ENCODE measurements at regions not wholly inside any gene's neighbourhood (a gene's known extent, or its start where the extent isn't known, plus 50 kb on each side); places are given as distances from the start of the nearest gene placed in this dataset.

DNA sequence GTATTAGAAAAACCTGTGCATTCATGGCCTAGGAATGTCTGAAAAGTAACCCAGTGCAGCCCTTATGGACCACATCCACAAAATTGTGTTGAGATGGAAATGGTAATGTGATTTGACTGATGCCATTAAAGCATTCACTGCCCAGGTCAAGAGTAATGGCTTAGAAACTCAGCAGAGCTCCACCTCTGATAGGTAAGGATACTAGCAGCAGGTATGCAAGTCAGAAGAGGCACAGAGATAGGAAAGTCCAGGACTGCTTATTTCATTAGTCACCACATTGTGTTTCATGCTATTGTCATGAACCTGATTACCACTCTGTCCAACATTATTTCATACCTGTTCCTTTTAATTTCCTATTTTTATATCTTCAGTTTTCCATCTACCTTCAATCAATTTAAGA lies 2042.2 kb downstream of the ARAP2 start:
- TF ChIP-seq GATA2 (IDR thresholded peaks at IDR 0.05; ENCODE audit: low read depth, low read length), result no peak
- TF ChIP-seq GATA3 (IDR thresholded peaks at IDR 0.05; ENCODE audit: low read depth, low read length), result no peak

DNA sequence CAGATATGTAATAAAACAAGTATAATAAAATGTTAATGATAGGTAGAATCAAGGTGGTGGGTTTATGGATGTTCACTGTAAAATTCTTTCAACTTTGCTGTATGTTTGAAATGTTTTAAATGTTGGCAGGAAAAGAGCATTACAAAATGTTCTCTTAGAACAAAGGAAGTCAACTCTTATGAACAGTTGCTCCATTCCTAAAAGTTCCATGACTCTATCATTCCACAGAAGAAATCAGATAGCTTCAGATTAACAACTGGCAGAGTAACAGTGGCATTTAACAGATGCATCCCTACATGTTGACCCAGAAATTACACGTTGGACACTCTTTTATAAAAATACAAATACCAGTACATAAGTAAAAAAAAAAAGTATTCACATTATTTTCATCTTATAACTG lies 2023.7 kb downstream of the ARAP2 start:
- TF ChIP-seq GATA3 (IDR thresholded peaks at IDR 0.05; ENCODE audit: low read depth, low read length) (no peak), GATA2 (IDR thresholded peaks at IDR 0.05; ENCODE audit: low read depth, low read length) (no peak)

DNA sequence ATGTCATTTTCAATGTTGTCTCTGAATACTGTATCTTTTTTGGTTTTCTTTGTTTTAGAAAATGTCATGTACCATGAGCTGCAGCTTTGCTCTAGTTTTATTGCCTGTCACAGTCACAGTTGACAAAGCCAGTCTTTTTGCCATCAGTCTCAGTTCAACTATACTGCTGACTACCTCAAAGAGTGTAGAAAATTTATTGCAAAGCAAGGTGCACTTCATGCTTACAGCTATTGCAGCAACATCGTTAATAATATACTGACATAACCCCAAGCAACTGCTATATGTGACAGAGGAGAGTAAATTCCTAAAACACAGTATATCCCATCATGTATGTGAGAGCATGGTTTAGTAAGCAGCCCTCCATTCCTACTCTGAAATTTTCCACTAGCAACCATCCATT lies 2022.3 kb downstream of the ARAP2 start:
- TF ChIP-seq GATA3 (IDR thresholded peaks at IDR 0.05; ENCODE audit: low read depth, low read length), result no peak
- TF ChIP-seq GATA2 (IDR thresholded peaks at IDR 0.05; ENCODE audit: low read depth, low read length), result no peak

DNA sequence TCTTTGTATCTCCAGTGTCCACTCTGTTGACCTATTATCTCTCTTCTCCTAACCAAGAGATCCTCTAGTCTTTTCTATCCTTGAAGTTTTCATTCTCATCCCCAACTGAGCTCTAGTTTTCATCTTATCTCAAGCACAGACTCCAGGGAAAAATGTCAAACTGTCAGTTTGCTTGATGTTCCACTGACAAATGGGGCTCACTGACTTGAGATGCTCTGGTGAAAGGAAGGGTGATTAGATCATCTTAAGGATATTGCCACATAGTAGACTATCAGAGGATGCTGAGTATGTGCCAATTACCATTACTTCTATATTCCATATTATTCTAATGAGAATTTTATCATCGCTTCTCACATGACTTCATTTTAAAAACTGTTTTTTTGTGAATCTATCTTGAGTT lies 2008.2 kb downstream of the ARAP2 start:
- no peak for TF ChIP-seq GATA3 (IDR thresholded peaks at IDR 0.05; ENCODE audit: low read depth, low read length)
- TF ChIP-seq GATA2 (IDR thresholded peaks at IDR 0.05; ENCODE audit: low read depth, low read length), result no peak

DNA sequence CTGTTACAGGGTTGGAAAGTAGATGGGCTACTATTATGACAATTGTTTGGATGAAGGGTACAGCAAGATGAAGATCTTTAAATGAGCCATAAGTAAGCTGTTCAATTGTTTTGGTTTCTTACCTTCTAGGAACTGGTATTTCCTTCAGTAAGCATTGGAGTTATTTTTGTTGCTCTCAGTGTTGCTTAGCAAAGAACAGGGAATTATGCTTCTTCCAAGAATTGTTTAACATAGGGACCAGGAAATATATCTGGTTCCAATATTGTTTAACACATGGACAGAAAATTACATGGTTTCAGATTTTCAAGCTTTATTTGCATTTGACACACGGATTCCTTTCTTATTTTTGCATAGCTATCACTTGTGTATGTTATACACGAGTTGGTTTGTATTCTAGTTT lies 1999.0 kb downstream of the ARAP2 start:
- TF ChIP-seq GATA3 (IDR thresholded peaks at IDR 0.05; ENCODE audit: low read depth, low read length), result no peak
- no peak for TF ChIP-seq GATA2 (IDR thresholded peaks at IDR 0.05; ENCODE audit: low read depth, low read length)

DNA sequence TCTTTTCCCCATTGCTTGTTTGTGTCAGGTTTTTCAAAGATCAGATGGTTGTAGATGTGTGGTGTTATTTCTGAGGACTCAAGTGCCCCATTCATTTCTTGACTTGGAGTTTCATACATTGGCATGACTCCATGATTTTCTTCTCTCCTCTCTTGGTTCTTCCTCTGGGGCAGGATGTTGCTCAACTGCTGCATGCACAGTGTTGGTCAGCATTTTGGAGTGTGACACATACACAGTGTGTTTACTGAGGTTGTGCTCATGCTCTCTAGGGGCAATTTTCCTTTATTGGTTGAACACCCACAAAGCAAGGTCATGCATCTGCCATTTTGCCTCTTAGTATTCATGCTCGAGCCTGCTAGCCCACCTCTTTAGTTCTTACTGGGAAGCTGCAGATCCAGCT lies 1993.8 kb downstream of the ARAP2 start:
- no peak for TF ChIP-seq GATA3 (IDR thresholded peaks at IDR 0.05; ENCODE audit: low read depth, low read length)
- TF ChIP-seq GATA2 (IDR thresholded peaks at IDR 0.05; ENCODE audit: low read depth, low read length), result no peak

DNA sequence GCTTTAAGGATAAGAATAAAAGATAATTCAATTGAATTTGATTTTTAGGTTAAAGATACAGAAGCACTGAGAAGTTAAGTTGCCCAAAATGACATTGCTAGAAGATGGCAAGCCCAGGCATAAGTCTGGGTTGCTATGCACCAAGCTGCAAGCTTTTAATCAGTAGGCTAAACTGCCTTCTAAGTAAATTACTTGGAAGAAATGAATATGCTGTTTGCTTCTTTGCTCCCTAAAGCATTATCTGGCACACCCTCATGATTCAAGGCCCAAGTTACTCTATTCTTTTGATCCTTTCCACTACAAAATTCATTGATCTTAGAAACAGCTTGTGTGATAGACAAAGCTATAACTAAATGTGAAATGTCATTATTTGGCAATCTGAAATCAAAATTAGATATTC lies 1991.1 kb downstream of the ARAP2 start:
- TF ChIP-seq GATA2 (IDR thresholded peaks at IDR 0.05; ENCODE audit: low read depth, low read length), result no peak
- no peak for TF ChIP-seq GATA3 (IDR thresholded peaks at IDR 0.05; ENCODE audit: low read depth, low read length)

DNA sequence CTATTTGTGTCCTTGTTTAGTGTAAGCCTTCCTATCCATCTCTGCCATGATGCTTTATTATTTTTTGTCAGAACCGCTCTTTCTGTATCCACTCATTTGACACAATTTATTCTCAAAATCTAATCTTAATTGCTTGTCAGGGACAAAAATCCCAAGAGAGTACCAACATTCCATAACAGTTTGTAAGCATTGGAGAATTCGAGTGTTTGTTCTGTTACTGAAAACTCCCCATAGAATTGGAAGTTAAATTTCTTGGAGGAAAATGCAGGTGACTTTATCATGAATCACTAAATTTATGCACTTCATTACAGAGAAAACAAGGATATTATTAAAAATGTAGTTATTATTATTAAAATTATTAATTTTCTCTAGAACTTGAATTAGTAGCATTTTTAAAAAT lies 1986.1 kb downstream of the ARAP2 start:
- TF ChIP-seq GATA3 (IDR thresholded peaks at IDR 0.05; ENCODE audit: low read depth, low read length) (no peak), GATA2 (IDR thresholded peaks at IDR 0.05; ENCODE audit: low read depth, low read length) (no peak)

DNA sequence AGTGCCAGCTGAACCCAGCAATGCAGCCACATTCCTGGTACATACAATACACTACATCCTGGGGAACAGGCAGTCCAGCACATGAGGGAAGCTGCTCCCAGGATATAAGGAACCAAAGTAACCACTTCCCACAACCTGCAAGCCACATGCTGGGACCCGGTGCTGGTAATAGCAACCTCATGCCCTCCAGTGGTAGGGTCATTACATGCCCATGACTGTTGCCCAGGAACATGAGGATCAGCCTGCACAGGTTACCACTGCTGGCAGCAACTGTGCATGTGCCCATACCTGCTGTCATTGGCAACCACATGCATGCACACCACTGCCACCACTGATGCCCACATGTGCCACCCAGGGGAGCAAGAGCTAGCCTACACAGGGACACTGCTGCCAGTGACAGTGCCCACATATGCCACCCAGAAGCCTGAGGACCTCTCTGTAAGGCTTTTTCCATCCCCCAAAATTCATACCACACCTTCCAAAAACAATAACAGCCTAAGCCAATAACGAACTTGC lies 1982.5 kb downstream of the ARAP2 start:
- TF ChIP-seq GATA3 (IDR thresholded peaks at IDR 0.05; ENCODE audit: low read depth, low read length), result no peak
- TF ChIP-seq GATA2 (IDR thresholded peaks at IDR 0.05; ENCODE audit: low read depth, low read length), result no peak

DNA sequence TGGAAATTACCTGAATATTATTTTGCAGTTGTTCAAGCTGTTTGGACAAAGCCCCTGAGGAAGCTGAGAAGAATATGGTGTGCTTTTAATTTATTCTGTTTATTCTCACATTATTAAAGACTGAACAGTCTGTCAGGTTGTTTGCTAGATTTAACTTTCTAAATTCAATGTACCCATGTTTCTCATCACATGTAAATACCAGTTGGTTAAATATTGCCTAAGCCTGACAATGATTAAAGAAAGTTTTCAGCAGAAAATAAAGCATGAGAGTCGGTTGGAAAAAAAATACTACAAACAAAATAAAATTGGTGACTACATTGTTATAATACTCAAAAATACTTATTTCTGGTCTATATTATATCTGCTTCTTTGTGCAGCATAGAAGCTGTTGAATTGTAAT lies 1974.7 kb downstream of the ARAP2 start:
- TF ChIP-seq GATA3 (IDR thresholded peaks at IDR 0.05; ENCODE audit: low read depth, low read length) (no peak), GATA2 (IDR thresholded peaks at IDR 0.05; ENCODE audit: low read depth, low read length) (no peak)

DNA sequence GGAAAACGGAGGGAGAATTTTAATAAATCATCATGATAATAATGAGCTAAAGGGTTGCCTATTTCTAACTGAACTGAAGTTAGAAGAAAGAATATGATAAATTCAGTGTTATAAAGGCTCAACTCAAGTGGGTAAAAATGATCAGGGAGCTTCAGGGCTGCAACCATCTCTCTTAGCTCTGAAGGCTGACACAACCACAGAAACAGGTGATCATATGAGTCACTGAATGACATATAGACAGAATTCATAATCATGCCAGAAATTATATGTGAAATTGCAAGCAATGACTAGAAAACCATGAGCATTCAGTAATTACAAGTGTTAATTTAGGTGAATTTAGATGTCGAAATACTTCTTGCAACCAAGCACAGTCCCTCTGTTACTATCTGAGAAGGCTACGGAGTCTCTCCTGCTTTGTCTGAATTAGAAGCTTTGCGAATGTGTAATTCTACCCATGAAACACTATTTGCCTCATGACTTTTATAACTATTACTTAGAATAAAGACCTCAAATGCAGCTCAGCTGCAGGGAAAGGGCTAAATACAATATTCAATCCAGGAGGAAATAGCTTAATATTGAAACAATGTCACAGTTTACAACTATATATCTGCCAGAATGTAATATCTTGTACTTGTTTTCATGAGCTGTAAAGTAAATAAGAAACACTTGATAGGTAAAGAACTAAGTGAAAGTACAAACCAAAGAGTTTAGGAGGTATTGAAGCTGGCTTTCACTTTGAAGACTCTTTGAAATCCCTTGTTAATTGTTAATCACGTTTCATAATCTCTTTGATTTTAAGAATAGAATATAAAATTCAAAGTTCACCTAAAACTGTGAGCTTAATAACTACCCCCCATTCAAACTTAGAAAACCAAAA lies 1972.6 kb downstream of the ARAP2 start:
- TF ChIP-seq GATA3 (IDR thresholded peaks at IDR 0.05; ENCODE audit: low read depth, low read length), result no peak
- no peak for TF ChIP-seq GATA2 (IDR thresholded peaks at IDR 0.05; ENCODE audit: low read depth, low read length)

DNA sequence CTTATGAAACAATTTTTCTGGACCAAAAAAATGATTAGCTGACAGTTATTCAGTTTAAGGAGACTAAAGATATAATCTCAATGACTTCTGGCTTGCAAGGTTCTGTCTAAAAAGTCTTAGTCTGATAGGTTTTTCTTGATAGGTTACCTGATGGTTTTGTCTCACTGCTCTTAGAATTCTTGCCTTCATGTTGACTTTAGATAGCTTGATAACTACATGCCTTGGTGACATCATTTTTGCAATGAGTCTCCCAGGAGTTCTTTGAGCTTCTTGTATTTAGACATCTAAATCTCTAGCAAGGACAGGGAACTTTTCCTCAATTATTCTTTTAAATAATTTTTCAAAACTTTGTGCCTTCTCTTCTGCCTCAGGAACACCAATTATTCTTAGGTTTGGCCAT lies 1965.3 kb downstream of the ARAP2 start:
- TF ChIP-seq GATA3 (IDR thresholded peaks at IDR 0.05; ENCODE audit: low read depth, low read length) (no peak), GATA2 (IDR thresholded peaks at IDR 0.05; ENCODE audit: low read depth, low read length) (no peak)

DNA sequence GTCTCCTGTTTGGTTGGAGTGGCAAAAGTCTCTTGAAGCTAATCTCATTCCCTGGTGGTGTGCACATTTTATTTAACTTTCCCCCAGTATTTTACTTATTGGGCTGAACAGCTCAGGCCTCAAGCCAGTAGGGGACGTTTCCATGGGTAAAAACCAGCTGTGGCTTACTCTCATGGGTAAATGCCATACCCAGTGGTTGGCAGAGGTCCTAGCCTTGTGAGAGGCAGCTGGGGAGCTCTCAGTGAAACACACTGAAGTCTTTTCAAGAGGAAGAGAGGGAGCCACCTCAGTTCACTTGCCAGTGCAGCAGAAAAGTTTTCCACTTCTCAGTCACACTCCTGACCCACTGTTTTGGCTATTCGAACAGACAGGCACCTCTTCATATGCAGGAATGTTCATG lies 1964.2 kb downstream of the ARAP2 start:
- no peak for TF ChIP-seq GATA2 (IDR thresholded peaks at IDR 0.05; ENCODE audit: low read depth, low read length)
- no peak for TF ChIP-seq GATA3 (IDR thresholded peaks at IDR 0.05; ENCODE audit: low read depth, low read length)

DNA sequence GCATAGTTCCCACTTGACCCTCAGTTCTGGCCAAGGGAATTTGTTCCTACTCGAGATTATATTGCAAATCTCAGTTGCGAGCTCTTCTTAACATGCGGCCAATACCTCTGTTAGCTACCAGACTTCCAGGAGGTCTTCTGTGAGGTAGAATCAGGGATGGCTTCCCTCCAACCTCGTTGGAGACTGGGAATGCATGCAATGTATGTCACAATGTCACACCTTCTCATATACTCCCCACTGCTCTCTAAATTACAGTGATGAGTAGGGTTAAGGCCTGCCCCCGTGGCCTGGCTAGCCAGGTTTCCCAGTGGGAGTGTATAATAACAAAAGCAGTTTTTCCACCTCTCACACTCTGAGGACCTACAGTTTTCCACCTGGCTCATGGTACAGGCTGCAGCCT lies 1962.5 kb downstream of the ARAP2 start:
- TF ChIP-seq GATA3 (IDR thresholded peaks at IDR 0.05; ENCODE audit: low read depth, low read length) (no peak), GATA2 (IDR thresholded peaks at IDR 0.05; ENCODE audit: low read depth, low read length) (no peak)

DNA sequence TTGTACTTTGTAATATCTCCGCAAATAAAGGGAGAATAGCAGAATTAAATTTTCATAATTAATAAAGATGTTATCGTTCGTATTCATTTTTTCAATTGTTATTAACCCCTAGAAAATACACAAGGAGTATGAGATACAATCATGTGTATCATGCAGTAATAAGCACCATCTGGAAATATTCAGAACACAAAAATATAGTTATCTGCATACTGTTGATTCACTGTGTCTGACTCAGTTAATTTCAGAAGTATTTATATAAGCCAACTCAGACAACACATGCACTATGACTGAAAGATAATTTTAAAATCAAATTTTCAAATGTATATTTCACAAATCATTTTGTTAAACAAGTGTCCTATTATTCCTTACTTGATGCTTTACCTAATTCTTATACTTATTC lies 1954.8 kb downstream of the ARAP2 start:
- no peak for TF ChIP-seq GATA3 (IDR thresholded peaks at IDR 0.05; ENCODE audit: low read depth, low read length)
- no peak for TF ChIP-seq GATA2 (IDR thresholded peaks at IDR 0.05; ENCODE audit: low read depth, low read length)

Measured in SH-SY5Y (cell line).